Left lung (tissue), 4 donors: ENCODE measurements at regions not wholly inside any gene's neighbourhood (a gene's known extent, or its start where the extent isn't known, plus 50 kb on each side); places are given as distances from the start of the nearest gene placed in this dataset.

Experiments used
- ATAC-seq: fragments of 200-7000 bp; cut with Tn5 transposase; one replicate; pipeline ENCODE4 v1.9.1; 2020; ENCODE audit warnings: moderate library complexity
- DNase-seq, 4 donors: peaks; one replicate each; pipeline ENCODE4 v3.0.0-alpha.2; 2013 to 2020
- H3K27ac ChIP-seq, 2 donors: fragments of 200-600 bp; sonication (generic) in 1 of 2; one replicate each; pipeline versions ENCODE4 v1.5.0 to v1.8.0; 2020 to 2021
- H3K27me3 ChIP-seq, 2 donors: fragments of 200-600 bp; sonication (generic) in 1 of 2; one replicate each; pipeline versions ENCODE4 v1.5.0 to v1.8.0; 2020 to 2021
- H3K36me3 ChIP-seq, 2 donors: fragments of 200-600 bp; sonication (generic) in 1 of 2; one replicate each; pipeline versions ENCODE4 v1.5.0 to v1.8.0; 2020 to 2021
- H3K4me1 ChIP-seq, 2 donors: fragments of 200-600 bp; one replicate each; pipeline ENCODE4 v1.8.0; 2021
- H3K4me3 ChIP-seq, 2 donors: fragments of 200-600 bp; sonication (generic) in 1 of 2; one replicate each; pipeline versions ENCODE4 v1.5.0 to v1.8.0; 2020 to 2021; ENCODE audit warnings: mild to moderate bottlenecking in 1 of 2
- H3K9me3 ChIP-seq, 2 donors: fragments of 200-600 bp; sonication (generic) in 1 of 2; one replicate each; pipeline versions ENCODE4 v1.5.0 to v1.8.0; 2020 to 2021
- intact Hi-C, 2 donors: fragments of 100-400 bp; cut with DNase I; formaldehyde crosslinking; loops; one replicate each; pipeline versions ENCODE4 v1.11.2 to v1.14.2; 2022
- TF ChIP-seq, protein P1 (sequence below), 2 donors: fragments of 200-600 bp; sonication (generic) in 1 of 2; IDR thresholded peaks; one replicate each; pipeline versions ENCODE4 v1.5.0 to v1.8.0; 2021; ENCODE audit warnings: antibody characterized with exemption in 2 of 2
- donor health status: DM: no; HTN: yes; CAD: no.
- donor health status: DM: no; HTN: no; CAD: no.

- DNase-seq = no peak
- TF ChIP-seq, protein P1, sequence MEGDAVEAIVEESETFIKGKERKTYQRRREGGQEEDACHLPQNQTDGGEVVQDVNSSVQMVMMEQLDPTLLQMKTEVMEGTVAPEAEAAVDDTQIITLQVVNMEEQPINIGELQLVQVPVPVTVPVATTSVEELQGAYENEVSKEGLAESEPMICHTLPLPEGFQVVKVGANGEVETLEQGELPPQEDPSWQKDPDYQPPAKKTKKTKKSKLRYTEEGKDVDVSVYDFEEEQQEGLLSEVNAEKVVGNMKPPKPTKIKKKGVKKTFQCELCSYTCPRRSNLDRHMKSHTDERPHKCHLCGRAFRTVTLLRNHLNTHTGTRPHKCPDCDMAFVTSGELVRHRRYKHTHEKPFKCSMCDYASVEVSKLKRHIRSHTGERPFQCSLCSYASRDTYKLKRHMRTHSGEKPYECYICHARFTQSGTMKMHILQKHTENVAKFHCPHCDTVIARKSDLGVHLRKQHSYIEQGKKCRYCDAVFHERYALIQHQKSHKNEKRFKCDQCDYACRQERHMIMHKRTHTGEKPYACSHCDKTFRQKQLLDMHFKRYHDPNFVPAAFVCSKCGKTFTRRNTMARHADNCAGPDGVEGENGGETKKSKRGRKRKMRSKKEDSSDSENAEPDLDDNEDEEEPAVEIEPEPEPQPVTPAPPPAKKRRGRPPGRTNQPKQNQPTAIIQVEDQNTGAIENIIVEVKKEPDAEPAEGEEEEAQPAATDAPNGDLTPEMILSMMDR (IDR thresholded peaks at IDR 0.05) = no peak
- intact Hi-C loops = no loop called here
- Histone ChIP-seq H3K9me3 (no peaks in the 10 kb centered on the region), H3K36me3 (no peaks in the 10 kb centered on the region), H3K27ac (no peak overlapping the region), H3K27me3 (no peaks in the 10 kb centered on the region), H3K4me1 (no peaks in the 10 kb centered on the region), H3K4me3 (no peak overlapping the region)
- ATAC-seq = no peak
Measured at GRCh38 chr16:13306161-13306995, 405.0 kb downstream of the SHISA9 start.

GRCh38 chr16:13307255-13307654 is 405.9 kb downstream of the SHISA9 start:
- H3K9me3 ChIP-seq = no peaks in the 10 kb centered on the region
- TF ChIP-seq, protein P1 (IDR thresholded peaks at IDR 0.05) = no peak
- H3K27me3 ChIP-seq = no peaks in the 10 kb centered on the region
- no peak for ATAC-seq
- H3K36me3 ChIP-seq = no peaks in the 10 kb centered on the region
- no peak for DNase-seq
- H3K27ac ChIP-seq = no peak overlapping the region
- no peaks in the 10 kb centered on the region for H3K4me1 ChIP-seq
- intact Hi-C loops = no loop called here
- no peak overlapping the region for H3K4me3 ChIP-seq

- Histone ChIP-seq H3K9me3 (no peaks in the 10 kb centered on the region), H3K36me3 (no peaks in the 10 kb centered on the region), H3K4me1 (no peaks in the 10 kb centered on the region), H3K27me3 (no peaks in the 10 kb centered on the region), H3K27ac (no peak overlapping the region), H3K4me3 (no peak overlapping the region)
- intact Hi-C loops = no loop called here
- ATAC-seq (no peak), DNase-seq (no peak)
- TF ChIP-seq, protein P1 (IDR thresholded peaks at IDR 0.05) = no peak
Measured at GRCh38 chr16:13307851-13308250, 406.5 kb downstream of the SHISA9 start.

DNA sequence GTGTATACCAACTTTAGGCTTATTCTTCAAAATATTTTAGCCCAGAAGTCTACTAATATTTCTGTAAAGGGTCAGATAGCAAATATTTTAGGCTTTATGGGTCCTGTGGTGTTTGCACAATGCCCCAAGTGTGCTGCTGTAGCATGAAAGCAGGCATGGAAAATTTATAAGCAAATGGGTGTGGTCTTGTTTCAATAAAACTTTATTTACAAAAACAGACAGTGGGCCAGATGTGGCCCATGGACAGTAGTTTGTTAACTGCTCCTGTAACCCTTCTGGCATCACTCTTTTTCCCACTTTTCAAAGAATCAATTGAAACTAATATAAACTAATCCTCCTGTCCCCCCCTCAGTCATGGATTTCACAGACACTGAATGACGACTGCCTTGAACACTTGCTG is 410.7 kb downstream of the SHISA9 start:
- no peaks in the 10 kb centered on the region for H3K27me3 ChIP-seq
- ATAC-seq (no peak), DNase-seq (no peak)
- TF ChIP-seq, protein P1 (IDR thresholded peaks at IDR 0.05) = no peak
- no peak overlapping the region for H3K27ac ChIP-seq
- H3K4me3 ChIP-seq = no peak overlapping the region
- no peaks in the 10 kb centered on the region for H3K36me3 ChIP-seq
- H3K9me3 ChIP-seq = no peaks in the 10 kb centered on the region
- H3K4me1 ChIP-seq = no peaks in the 10 kb centered on the region
- intact Hi-C loops = no loop called here

DNA sequence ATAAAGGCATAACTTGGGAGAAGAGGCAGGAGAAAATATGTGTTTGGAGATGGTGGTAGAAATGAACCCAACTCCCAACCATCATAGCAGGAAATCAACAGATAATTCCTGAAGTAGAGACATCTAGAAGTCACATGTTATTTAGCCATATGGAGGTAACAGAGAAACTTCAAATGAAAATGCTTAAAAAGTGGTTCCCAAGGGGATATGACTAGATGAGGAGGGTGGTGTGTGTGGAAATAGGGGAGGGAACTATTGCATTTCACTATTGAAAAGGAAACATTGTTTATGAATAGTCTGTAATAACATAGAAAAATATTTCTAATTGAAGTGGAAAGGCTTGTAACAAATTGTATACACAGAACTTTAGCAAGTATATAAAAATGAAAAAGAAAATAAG is 412.0 kb downstream of the SHISA9 start:
- no peaks in the 10 kb centered on the region for H3K27me3 ChIP-seq
- no peak for ATAC-seq

More for the DNA sequence above, 412.0 kb downstream of the SHISA9 start:
- Histone ChIP-seq H3K36me3 (no peaks in the 10 kb centered on the region), H3K4me1 (no peaks in the 10 kb centered on the region), H3K27ac (no peak overlapping the region), H3K9me3 (no peaks in the 10 kb centered on the region), H3K4me3 (no peak overlapping the region)
- no peak for DNase-seq
- TF ChIP-seq, protein P1 (IDR thresholded peaks at IDR 0.05) = no peak
- intact Hi-C loops = no loop called here
